Stimulated activated naive CD4-positive, alpha-beta T cell treated with Interleukin-2 at 50 U/mL for 16 hours (primary cell): ENCODE measurements at regions not wholly inside any gene's neighbourhood (a gene's known extent, or its start where the extent isn't known, plus 50 kb on each side); places are given as distances from the start of the nearest gene placed in this dataset.

Source experiments
- DNase-seq: peaks from one replicate; lab custom pipeline; 2025; lab: John Stamatoyannopoulos, UW

- DNase-seq: no peak
Measured at GRCh38 chr11:129324533-129325175, 51.0 kb upstream of the BARX2 start.

- DNase-seq: no peak
Measured at GRCh38 chr11:129323896-129324502, 51.6 kb upstream of the BARX2 start.

DNA sequence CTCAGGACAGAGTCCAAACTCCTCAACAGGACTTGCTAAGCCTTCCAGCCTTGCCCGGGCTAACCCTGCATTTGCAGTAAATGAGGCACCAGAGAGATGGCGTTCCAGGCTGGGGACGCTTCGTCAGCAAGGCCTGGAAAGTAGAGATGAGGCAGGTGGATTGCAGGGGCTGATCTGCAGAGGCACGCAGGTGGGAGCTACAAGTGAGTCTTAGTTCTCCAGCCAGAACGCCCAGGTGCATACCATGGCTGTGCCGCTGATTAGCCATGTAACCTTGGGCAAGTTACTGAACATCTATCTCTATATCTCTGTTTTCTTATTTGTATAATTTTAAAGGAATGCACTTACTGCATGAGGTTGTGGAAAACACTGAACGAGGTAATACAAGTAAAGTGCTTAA, 52.7 kb upstream of the BARX2 start:
- no peak for DNase-seq

DNA sequence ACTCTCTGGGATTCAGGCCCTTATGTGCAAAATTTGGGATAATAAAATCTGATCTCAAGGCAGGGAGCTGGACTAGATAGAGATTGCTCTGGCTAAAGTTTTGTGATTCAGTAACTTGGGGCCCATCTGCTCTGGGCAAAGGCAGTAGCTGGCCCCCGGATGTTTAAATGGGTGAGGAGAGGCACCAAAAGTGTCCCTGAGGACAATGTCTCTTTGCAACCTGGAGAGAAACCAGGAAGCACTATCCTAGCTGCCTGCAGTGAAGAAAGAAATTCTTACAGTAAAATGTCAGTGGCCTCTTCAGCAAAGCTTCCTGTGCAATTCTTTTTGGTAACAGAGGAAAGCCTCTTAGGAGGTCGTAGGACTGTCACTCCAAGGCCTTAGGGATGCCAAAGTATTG, 54.6 kb upstream of the BARX2 start:
- DNase-seq: no peak

DNA sequence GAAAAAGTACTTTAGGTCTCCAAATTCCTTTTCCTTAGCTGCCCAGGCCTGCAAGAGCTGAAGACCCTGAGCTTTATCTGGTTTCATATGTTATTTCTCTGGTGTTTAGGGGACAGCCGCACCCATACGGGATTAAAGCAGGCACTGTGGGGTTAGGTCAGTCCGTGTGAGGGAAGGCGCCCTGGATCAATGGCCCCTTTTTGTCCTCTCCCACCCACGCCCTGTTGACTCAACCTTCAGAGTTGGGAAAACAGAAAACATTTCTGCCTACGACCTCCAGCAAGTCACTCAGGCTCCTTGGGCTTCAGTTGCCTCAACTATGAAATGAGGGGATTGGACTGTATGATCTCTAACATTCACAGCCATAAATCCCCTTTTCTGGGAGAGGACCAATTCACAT, 55.2 kb upstream of the BARX2 start:
- no peak for DNase-seq

DNA sequence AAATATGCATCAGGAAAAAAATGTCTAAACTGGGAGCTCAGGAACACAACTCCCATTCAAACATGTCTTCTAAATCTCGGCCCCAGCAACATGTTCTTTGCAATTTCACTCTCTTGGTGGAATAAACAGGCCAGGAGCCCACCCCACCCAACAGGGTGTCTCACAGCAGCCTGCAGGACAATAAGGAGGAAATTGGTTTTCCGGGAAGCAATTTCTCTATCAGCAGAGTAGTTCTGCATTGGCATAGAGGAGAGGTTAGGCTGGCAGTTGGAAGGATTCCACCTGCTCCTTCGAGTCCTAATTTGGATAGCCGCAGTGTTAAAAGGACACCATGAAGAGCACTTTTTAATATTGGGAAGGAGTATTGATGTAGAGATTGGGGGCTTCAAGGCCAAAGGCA, 55.9 kb upstream of the BARX2 start:
- DNase-seq: no peak

DNA sequence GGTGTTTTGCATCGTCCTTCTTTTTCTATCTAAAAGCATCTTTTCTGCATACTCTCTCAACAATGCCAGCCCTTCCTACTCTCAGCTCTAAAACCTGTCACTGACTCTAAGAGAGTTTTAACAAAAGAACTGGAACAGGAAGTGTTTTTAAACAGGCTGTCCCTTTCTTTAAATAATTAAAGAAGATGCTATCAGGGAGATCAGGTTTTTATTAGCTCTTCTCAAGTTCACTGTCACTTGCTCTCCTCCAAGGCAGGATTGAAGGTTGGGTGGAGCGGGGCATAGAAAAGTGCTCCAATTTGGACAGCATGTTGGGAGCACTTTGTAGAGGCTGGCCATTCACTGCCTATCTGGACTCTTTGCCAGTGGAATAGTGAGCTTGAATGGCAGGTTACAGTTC, 56.4 kb upstream of the BARX2 start:
- DNase-seq: no peak

DNA sequence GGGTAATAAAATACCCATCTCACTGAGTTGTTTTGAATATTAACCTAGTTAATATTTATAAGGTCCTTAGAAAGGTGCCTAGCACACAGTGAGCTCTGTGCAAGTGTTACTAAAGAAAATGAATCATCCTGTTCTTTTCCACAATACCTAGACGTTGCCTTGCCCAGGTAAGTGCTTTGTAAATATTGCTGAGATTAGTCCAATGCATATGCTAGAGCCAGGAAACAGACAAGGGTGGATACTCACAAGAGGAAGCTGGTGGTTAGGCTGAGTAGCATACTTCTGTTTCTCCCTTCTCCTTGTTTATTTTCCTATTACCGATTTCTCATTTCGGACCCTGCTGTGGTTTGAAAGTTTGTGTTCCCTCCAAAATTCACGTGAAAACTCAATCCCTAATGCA, 58.1 kb upstream of the BARX2 start:
- DNase-seq: no peak

GRCh38 chr11:129316781-129317180, 58.9 kb upstream of the BARX2 start:
- no peak for DNase-seq

- DNase-seq: no peak
Measured at GRCh38 chr11:129315781-129316579, 59.7 kb upstream of the BARX2 start.

DNA sequence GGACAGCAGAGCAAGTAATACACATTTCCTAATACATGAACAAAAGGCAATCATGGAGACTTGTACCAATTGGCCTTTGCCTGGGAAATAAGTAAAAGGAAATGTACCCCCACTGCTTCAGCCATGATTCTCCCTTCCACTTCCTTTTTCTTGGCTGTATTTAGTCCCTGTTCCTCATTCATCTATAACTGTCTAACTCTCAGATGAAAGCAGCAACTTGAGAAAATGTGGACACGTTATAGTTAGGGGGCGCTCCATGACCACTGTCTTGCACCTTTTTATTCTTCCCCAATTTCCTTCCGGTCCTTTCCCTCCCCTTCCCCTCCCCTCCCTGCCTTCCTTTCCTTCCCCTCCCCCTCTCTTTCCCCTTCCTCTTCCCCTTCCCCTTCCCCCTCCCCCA, 61.3 kb upstream of the BARX2 start:
- no peak for DNase-seq

GRCh38 chr11:129313541-129314297, 61.9 kb upstream of the BARX2 start:
- DNase-seq: no peak

DNA sequence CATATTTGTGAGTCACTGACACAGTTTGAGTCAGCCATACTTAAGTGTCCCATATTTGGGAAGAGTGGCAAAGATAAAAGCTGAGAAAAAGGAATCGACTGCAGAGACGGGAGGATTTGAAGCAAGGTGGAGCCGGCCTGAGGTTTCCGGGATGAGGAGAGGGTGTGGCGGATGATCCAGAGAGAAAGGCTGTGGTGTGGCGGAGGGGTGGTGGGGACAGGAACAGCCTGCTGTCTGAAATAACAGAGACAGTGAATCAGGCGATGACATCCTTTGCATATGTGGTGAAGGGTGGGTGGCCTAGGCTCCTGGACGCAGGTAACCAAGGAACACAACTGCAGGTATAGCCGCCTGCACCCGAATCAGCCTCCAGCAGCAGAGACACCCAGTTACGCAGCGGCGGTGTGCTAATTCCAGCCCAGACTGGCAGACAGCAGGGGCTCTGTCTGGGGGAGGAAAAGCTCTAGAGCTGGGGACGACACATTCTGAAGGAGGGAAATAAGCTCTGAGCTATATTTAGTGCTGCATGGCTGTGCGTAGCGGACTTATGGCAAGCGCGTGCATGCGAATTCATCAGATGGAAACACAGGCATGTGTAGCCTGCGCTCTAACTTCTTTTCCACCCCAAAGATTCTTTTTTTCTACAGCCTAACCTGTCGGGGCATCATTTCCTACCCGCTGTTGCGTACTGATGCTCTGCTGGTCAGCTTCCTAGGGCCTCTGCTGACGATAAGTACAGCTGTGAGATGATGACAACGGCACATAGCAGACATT, 62.7 kb upstream of the BARX2 start:
- no peak for DNase-seq

- DNase-seq: no peak
Measured at GRCh38 chr11:129308241-129308865, 67.3 kb upstream of the BARX2 start.

GRCh38 chr11:129307162-129307561, 68.5 kb upstream of the BARX2 start:
- DNase-seq: no peak

GRCh38 chr11:129302386-129303101, 73.1 kb upstream of the BARX2 start:
- DNase-seq: no peak

GRCh38 chr11:129300099-129300498, 75.5 kb upstream of the BARX2 start:
- DNase-seq: no peak

DNA sequence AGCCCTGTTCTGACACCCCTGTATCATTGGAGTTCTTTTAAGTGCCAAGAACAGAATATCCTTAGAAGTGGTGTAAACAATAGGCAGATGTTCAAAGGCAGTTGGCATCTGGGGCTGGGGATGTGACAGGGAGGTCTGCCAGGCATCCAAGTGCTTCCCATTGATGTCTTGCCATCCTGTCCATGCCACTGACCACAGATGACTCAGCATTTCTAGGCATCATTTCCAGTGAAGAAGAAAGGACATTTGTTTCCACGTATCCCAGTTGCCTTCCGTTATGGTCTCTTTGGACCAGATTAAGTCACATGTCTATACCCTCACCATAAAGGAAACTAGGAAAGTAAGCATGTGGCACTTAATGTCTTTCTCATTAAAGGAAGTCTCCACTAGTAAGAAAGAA, 76.7 kb upstream of the BARX2 start:
- DNase-seq: no peak

GRCh38 chr11:129295746-129296145, 79.9 kb upstream of the BARX2 start:
- DNase-seq: no peak

GRCh38 chr11:129292771-129293170, 82.9 kb upstream of the BARX2 start:
- DNase-seq: no peak

- DNase-seq: no peak
Measured at GRCh38 chr11:129292092-129292491, 83.6 kb upstream of the BARX2 start.
